ENCODE measurements at regions not wholly inside any gene's neighbourhood (a gene's known extent, or its start where the extent isn't known, plus 50 kb on each side); places are given as distances from the start of the nearest gene placed in this dataset.

- TF ChIP-seq CTCF (IDR thresholded peaks at IDR 0.05): no peak
These were observed 54.6 kb upstream of the STARD3NL start for GRCh38 chr7:38123494-38123893.

- no peak for TF ChIP-seq CTCF (IDR thresholded peaks at IDR 0.05)
These were observed 50.5 kb upstream of the STARD3NL start for GRCh38 chr7:38127216-38128207.
